ENCODE measurements at regions not wholly inside any gene's neighbourhood (a gene's known extent, or its start where the extent isn't known, plus 50 kb on each side); places are given as distances from the start of the nearest gene placed in this dataset.
"Not testable (repeated sequence)": the region's sequence is repeated elsewhere in the genome, so short reads cannot be mapped to it uniquely, and the experiment has no call there.

DNA sequence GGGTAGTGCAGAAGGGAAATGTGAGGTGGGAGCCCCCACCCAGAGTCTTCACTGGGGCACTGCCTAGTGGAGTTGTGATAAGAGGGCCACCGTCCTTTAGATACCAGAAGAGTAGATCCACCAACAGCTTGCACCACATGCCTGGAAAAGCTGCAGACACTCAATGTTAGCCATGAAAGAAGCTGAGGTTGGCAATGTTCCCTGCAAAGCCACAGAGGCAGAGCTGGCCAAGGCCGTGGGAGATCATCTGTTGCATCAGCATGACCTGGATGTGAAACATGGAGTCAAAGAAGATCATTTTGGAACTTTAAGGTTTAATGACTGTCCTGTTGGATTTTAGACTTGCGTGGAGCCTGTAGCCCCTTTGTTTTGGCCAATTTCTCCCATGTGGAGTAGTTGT lies 468.4 kb upstream of the FOXG1 start:
- no peak for DNase-seq

DNA sequence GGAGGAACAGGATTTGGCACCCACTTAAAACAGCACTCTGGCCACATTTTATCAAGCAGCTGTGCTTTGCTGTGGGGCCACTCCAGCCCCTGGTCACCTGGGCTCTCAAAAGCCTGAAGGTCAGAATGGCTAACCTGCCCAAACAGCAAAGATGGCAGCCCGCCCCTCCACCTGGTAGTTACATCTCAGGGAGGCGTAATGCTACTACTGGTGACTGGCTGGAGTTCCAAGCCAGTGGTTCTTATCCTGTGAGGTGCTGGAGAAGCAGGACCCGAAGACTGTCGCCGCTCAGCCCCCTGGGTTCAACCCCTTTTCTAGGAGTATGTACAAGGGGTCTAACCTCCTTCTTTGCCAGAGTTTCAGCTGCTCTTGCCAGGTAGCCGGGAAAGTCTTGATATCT lies 467.4 kb upstream of the FOXG1 start:
- no peak for DNase-seq

DNA sequence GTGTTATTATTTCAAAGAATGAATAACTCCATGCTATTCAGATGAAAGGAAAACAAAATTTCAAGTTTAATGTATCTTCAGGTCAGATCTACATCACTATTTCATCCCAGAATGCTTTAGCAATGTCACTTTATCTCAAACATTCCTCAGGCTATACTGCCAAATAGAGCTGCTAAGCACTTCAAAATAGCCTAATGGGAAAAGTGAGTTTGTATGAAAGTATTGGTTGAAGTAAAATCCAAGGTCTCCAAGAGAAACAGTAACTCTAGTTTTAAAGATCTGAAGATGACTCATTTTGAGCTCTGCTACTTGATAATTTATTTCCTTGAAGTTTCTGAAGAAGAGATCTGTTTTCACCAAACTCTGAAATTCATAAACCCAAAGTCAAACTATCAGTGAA lies 466.2 kb upstream of the FOXG1 start:
- DNase-seq = no peak

- DNase-seq = no peak
These were observed 465.4 kb upstream of the FOXG1 start for GRCh38 chr14:28301179-28301578.

DNA sequence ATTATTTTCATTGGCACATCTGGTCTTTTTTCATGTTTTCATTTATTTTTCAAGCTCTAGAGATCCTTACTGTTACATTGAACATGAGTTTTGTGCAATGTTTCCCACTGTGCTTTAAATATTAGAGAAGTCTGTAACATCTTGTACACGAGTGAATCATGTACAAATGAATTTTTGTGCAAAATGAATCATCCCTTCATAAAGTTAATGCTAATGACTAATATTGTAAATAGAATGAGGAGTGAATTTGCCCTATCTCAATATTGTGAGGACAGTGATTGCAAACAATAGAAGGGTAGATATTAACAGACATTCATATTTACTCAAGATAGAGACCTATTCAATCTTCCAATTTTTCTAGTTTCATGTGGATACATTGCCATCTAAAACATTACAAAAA lies 463.3 kb upstream of the FOXG1 start:
- no peak for DNase-seq

DNA sequence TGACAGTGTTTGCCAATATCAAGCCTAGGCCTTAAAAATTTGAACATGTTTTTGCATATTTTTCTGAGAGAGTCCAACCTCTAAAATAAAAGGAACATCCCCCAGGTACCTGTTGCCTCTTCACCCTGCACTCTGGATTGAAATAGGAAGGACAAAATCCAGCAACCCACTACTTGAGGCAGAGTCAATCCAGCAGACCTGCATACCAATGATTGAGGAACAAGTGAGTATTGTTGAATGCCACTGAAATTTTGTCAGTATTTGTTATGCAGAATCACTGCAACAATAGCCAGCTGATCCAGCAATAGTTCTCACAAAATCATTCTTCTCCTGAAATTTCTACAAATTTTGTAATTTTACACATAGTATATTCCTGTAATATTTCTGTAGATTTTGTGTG lies 460.6 kb upstream of the FOXG1 start:
- no peak for DNase-seq

DNA sequence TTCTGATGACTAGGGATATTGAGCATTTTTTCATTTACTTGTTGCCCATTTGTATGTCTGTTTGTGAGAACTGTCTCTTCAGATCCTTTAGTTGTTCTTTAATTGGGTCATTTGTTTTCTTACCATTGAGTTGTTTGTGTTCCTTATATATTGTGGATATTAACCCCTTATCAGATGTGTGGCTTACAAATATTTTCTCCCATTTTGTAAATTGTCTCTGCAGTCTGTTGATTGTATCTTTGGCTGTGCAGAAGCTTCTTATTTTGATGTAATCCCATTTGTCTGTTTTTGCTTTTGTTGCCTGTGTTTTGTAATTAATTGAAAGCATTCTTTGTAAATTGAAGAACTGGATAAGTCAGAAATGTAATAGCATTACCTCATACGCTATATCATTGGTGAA lies 459.1 kb upstream of the FOXG1 start:
- DNase-seq = no peak

GRCh38 chr14:28308734-28309133 lies 457.9 kb upstream of the FOXG1 start:
- no peak for DNase-seq

DNA sequence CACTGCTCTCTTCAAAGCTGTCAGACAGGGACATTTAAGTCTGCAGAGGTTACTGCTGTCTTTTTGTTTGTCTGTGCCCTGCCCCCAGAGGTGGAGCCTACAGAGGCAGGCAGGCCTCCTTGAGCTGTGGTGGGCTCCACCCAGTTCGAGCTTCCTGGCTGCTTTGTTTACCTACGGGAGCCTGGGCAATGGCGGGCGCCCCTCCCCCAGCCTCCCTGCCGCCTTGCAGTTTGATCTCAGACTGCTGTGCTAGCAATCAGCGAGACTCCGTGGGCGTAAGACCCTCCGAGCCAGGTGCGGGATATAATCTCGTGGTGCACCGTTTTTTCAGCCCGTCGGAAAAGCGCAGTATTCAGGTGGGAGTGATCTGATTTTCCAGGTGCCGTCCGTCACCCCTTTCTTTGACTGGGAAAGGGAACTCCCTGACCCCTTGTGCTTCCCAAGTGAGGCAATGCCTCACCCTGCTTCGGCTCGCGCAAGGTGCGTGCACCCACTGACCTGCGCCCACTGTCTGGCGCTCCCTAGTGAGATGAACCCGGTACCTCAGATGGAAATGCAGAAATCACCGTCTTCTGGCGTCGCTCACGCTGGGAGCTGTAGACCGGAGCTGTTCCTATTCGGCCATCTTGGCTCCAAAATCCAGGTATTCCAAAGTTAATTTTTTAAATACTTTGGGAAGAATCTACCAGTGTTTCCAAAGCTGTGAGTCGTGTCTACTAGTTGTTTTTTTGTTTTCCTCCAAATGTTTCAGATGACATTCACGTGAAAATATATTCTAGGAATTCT lies 448.5 kb upstream of the FOXG1 start:
- DNase-seq = not testable (repeated sequence)

GRCh38 chr14:28321475-28322244 lies 444.9 kb upstream of the FOXG1 start:
- no peak for DNase-seq

DNA sequence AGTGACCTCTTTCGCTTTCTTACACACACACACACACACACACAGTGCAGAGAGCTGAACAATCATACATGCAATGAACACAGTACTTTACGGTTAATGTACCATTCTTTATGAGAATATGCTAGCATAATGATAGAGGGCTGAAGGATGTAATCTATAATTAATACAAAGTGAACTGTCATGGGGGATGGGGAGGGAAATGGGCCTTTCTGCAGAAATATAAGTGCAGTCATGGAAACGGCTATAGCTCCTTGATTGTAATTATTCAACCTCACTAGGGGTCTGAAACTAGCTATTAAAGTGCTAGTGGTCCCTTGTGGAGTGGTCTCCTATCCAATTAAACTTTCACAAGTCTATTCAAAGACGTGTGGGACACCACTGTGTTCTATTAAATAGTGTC lies 443.2 kb upstream of the FOXG1 start:
- no peak for DNase-seq

GRCh38 chr14:28323951-28324741 lies 442.4 kb upstream of the FOXG1 start:
- DNase-seq = no peak

- DNase-seq = no peak
These were observed 425.8 kb upstream of the FOXG1 start for GRCh38 chr14:28340816-28341215.

DNA sequence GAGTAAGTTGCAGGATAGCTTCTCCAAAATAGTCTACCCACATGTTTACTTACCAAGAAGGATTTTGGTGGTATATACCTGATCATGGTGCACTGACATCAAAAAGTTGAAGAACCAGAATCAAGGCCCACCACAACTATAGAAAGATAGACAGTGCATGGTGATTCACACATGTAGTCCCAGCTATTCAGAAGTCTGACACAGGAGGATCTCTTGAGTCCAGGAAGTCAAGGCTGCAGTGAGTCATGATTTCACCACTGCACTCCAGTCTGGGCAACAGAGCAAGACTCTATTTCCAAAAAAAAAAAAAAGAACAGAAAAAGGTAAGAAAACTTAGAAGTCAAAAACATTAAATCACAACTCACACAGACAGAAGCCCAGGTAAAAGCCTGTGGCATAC lies 422.2 kb upstream of the FOXG1 start:
- no peak for DNase-seq

GRCh38 chr14:28348797-28349196 lies 417.8 kb upstream of the FOXG1 start:
- DNase-seq = no peak

GRCh38 chr14:28356819-28357218 lies 409.8 kb upstream of the FOXG1 start:
- DNase-seq = no peak

- no peak for DNase-seq
These were observed 405.1 kb upstream of the FOXG1 start for GRCh38 chr14:28361486-28361885.

GRCh38 chr14:28365510-28365909 lies 401.1 kb upstream of the FOXG1 start:
- no peak for DNase-seq

DNA sequence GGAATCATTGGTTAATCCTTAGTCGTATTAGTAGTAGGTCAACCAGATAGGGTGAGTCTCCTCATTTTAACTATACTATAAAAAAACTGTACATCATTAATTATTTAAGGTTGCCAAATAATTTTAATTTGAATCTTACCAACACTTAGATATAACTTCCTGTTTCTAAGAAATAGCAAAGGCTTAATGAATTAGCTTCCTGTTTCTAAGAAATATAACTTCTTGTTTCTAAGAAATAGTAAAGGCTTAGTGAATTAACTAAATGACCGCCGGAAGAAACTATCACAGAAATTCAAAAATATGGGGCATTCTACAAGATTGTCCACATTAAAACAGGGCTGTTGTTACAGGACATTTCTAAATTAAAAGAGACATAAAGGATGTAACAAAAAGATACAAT lies 392.9 kb upstream of the FOXG1 start:
- no peak for DNase-seq

- DNase-seq = no peak
These were observed 391.3 kb upstream of the FOXG1 start for GRCh38 chr14:28375295-28375694.

DNA sequence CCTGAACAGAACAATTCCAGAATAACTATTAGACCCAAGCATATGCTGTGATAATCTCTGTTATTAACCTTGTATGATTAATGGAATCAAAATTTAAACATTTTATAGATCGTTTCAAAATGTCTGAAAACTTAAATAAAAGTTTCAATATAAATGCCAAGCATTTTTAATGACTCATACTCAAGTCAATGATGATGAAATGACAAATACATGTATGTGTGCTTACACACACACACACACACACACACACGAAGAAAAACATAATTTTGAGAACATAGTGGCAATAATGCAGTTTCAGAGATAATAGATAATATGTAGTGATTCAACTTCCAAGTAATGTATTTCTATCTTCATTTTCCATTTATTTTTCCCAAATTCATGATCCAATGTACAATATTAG lies 384.9 kb upstream of the FOXG1 start:
- no peak for DNase-seq

DNA sequence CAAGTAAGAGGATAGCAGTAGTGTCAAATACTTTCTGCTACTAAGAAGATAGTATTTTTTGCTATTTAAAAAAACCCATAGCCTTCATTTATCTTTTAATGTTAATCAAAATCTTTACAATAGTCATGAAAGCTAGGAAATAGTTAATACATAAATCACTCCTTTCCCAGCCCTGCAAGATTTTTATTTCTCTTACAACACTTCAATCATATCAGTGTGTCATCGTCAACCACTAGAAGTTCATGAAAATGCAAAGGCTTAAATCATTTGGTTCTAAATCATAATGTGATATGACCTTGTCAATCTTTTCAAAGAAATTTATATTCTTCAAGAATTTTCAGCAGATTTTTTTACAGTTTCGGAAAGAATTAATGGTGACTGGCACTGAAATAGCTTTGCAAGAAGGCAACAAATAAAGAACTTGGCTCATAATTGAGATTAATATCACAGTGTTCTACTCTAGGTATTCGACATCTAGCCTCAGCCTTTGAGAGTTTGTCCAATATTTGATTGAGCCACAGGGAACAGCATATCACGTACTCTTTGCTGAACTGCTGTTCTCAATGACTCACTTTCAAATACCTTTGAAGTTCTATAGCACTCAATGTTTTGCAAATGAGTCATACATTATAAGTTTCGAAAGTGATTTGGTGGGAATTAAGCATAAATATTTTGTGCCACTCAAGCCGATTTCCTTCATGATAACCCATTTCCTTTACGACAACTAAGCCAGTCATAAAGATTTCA lies 384.0 kb upstream of the FOXG1 start:
- DNase-seq = no peak

- no peak for DNase-seq
These were observed 368.1 kb upstream of the FOXG1 start for GRCh38 chr14:28398506-28398905.
